SK-N-SH (cell line): ENCODE measurements at regions not wholly inside any gene's neighbourhood (a gene's known extent, or its start where the extent isn't known, plus 50 kb on each side); places are given as distances from the start of the nearest gene placed in this dataset.

Experiments used
- CTCF ChIA-PET: fragments of 300-600, 350-600 bp; formaldehyde crosslinking; extraction: SDS; loops from one replicate; lab custom pipeline; 2021; lab: Yijun Ruan, JAX
- POLR2A ChIA-PET: fragments of 350-600 bp; sonication (Branson Sonifier 250); formaldehyde crosslinking; extraction: SDS; loops from one replicate; lab custom pipeline; 2020; ENCODE audit warnings: antibody characterized with exemption, inconsistent platforms; lab: Yijun Ruan, JAX
- DNase-seq: peaks from one replicate; pipeline ENCODE4 v3.0.0; 2012
- H2AFZ ChIP-seq: fragments of 200-600 bp; sonication (generic); 2 replicates; pipeline ENCODE4 v1.8.1; 2016; ENCODE audit warnings: antibody characterized with exemption, mild to moderate bottlenecking, low read depth
- H3F3A ChIP-seq: fragments of 200-600 bp; sonication (generic); replicated peaks from 2 replicates; pipeline ENCODE3; 2016; ENCODE audit warnings: antibody characterized with exemption, mild to moderate bottlenecking; ENCODE audit not compliant: insufficient read depth
- H3K27ac ChIP-seq, 2 experiments: fragments of 200-500 bp in 1 of 2; fragments of 200-600 bp in 1 of 2; sonication (Bioruptor generic) in 1 of 2; sonication (generic), shearing (Covaris generic) in 1 of 2; 2 replicates each; pipeline versions ENCODE4 v1.5.1 to v1.6.1; 2014 to 2016; ENCODE audit warnings: low read depth in 2 of 2, inconsistent platforms in 1 of 2, low read length in 1 of 2, mild to moderate bottlenecking in 1 of 2, mixed read lengths in 1 of 2
- H3K27me3 ChIP-seq: fragments of 200-600 bp; sonication (generic), shearing (Covaris generic); 2 replicates; pipeline ENCODE4 v1.6.1; 2016; ENCODE audit warnings: mixed run types; ENCODE audit not compliant: insufficient read depth
- H3K36me3 ChIP-seq, 2 experiments: fragments of 200-500 bp in 1 of 2; fragments of 200-600 bp in 1 of 2; sonication (Bioruptor generic) in 1 of 2; sonication (generic) in 1 of 2; replicated peaks in 1 of 2; 2 replicates each; pipeline versions ENCODE3 to v1.5.1; 2014 to 2016; ENCODE audit warnings: low read length in 1 of 2, mild to moderate bottlenecking in 1 of 2; ENCODE audit not compliant: insufficient read depth in 2 of 2, control insufficient read depth in 1 of 2
- H3K4me1 ChIP-seq, 2 experiments: fragments of 200-500 bp in 1 of 2; fragments of 200-600 bp in 1 of 2; sonication (Bioruptor generic) in 1 of 2; sonication (generic), shearing (Covaris generic) in 1 of 2; 2 replicates each; pipeline versions ENCODE4 v1.5.1 to v1.6.1; 2014 to 2016; ENCODE audit warnings: low read depth in 1 of 2, low read length in 1 of 2, mixed run types in 1 of 2; ENCODE audit not compliant: insufficient read depth in 2 of 2, control insufficient read depth in 1 of 2
- H3K4me2 ChIP-seq: fragments of 200-600 bp; sonication (generic), shearing (Covaris generic); 2 replicates; pipeline ENCODE4 v1.6.1; 2017; ENCODE audit warnings: mixed run types
- H3K4me3 ChIP-seq, 2 experiments: fragments of 200-500 bp in 1 of 2; fragments of 200-600 bp in 1 of 2; sonication (Bioruptor generic) in 1 of 2; sonication (generic), shearing (Covaris generic) in 1 of 2; 2 replicates each; pipeline versions ENCODE4 v1.5.1 to v1.8.1; 2014 to 2016; ENCODE audit warnings: low read depth in 2 of 2, inconsistent platforms in 1 of 2, low read length in 1 of 2, mild to moderate bottlenecking in 1 of 2, mixed read lengths in 1 of 2, moderate library complexity in 1 of 2
- H3K79me2 ChIP-seq: fragments of 200-600 bp; sonication (generic); 2 replicates; pipeline ENCODE4 v1.8.1; 2017; ENCODE audit warnings: mild to moderate bottlenecking; ENCODE audit not compliant: insufficient read depth
- H3K9ac ChIP-seq: fragments of 200-600 bp; sonication (generic); 2 replicates; pipeline ENCODE4 v1.6.1; 2017; ENCODE audit warnings: mixed run types
- H3K9me2 ChIP-seq: fragments of 200-600 bp; sonication (generic); 2 replicates; pipeline ENCODE4 v1.6.1; 2017; ENCODE audit warnings: mixed run types
- H3K9me3 ChIP-seq: fragments of 200-600 bp; sonication (generic); 2 replicates; pipeline ENCODE4 v1.6.1; 2017; ENCODE audit warnings: mixed run types, mild to moderate bottlenecking, moderate library complexity
- H4K20me1 ChIP-seq: fragments of 200-600 bp; sonication (generic); 2 replicates; pipeline ENCODE4 v1.6.1; 2017; ENCODE audit warnings: mild to moderate bottlenecking, mixed run types; ENCODE audit not compliant: insufficient read depth
- ELF1 ChIP-seq: IDR thresholded peaks from 2 replicates; pipeline ENCODE4 v1.4.0; 2012
- EZH2phosphoT487 ChIP-seq: fragments of 200-600 bp; sonication (generic); IDR thresholded peaks from 2 replicates; pipeline ENCODE4 v1.6.1; 2017; ENCODE audit warnings: low read depth, mixed run types, mild to moderate bottlenecking, antibody characterized with exemption, moderate library complexity, borderline replicate concordance
- FOSL2 ChIP-seq: IDR thresholded peaks from 2 replicates; pipeline ENCODE4 v1.4.0; 2012; ENCODE audit warnings: low read depth, mild to moderate bottlenecking, moderate library complexity, borderline replicate concordance
- FOXJ3 ChIP-seq: sonication (generic); formaldehyde crosslinking; IDR thresholded peaks from 2 replicates; pipeline ENCODE4 v1.5.1; 2020; ENCODE audit warnings: mild to moderate bottlenecking, missing genetic modification reagents
- FOXM1 ChIP-seq: IDR thresholded peaks from 2 replicates; pipeline ENCODE4 v1.4.0; 2012; ENCODE audit warnings: low read depth, mild to moderate bottlenecking
- GATA2 ChIP-seq: sonication (generic); formaldehyde crosslinking; IDR thresholded peaks from 2 replicates; pipeline ENCODE4 v1.5.0; 2020; ENCODE audit warnings: mild to moderate bottlenecking, missing genetic modification reagents
- JUND ChIP-seq: IDR thresholded peaks from 2 replicates; pipeline ENCODE4 v1.4.0; 2012
- MAX ChIP-seq: IDR thresholded peaks from 2 replicates; pipeline ENCODE4 v1.4.0; 2012; ENCODE audit warnings: low read depth
- MEF2A ChIP-seq: IDR thresholded peaks from 2 replicates; pipeline ENCODE4 v1.4.0; 2012; ENCODE audit warnings: low read depth, borderline replicate concordance
- NRF1 ChIP-seq: IDR thresholded peaks from 2 replicates; pipeline ENCODE4 v1.6.1; 2012; ENCODE audit warnings: low read depth, mild to moderate bottlenecking, low read length
- RAD21 ChIP-seq: IDR thresholded peaks from 2 replicates; pipeline ENCODE4 v1.6.1; 2012; ENCODE audit warnings: mild to moderate bottlenecking, low read length
- RCOR1 ChIP-seq: fragments of 150-350 bp; IDR thresholded peaks from 2 replicates; pipeline ENCODE4 v1.6.1; 2017; ENCODE audit warnings: antibody characterized with exemption, low read length
- RFX5 ChIP-seq: IDR thresholded peaks from 2 replicates; pipeline ENCODE4 v1.6.1; 2012; ENCODE audit warnings: mild to moderate bottlenecking, improper control_type of control experiment, low read length
- USF2 ChIP-seq: fragments of 150-350 bp; IDR thresholded peaks from 2 replicates; pipeline ENCODE4 v1.6.1; 2017; ENCODE audit warnings: antibody characterized with exemption, low read length, low read depth, borderline replicate concordance
- WGBS: methylation state at CpG from one replicate; pipeline ENCODE4 v1.1.6; 2017; ENCODE audit warnings: low lambda C conversion rate; 5-methylcytosine and 5-hydroxymethylcytosine counted together
- TF ChIP-seq, protein P1 (sequence below): IDR thresholded peaks from 2 replicates; pipeline ENCODE4 v1.4.0; 2012; ENCODE audit warnings: low read depth, borderline replicate concordance

- H4K20me1 ChIP-seq, result no peaks in the 10 kb centered on the region
- H2AFZ ChIP-seq, result no peak overlapping the region
- H3K27ac ChIP-seq, result no peak overlapping the region
- WGBS, result 37% methylated on average over 14 of the region's 14 CpGs
- no peak for DNase-seq
- TF ChIP-seq ELF1 (no peak), MAX (no peak), RAD21 (no peak), GATA2 (CRISPR knock-in tag) (no peak), RFX5 (no peak), RCOR1 (no peak), JUND (no peak), NRF1 (no peak), FOXJ3 (CRISPR knock-in tag) (no peak), FOXM1 (no peak), USF2 (no peak)
- TF ChIP-seq, protein P1, sequence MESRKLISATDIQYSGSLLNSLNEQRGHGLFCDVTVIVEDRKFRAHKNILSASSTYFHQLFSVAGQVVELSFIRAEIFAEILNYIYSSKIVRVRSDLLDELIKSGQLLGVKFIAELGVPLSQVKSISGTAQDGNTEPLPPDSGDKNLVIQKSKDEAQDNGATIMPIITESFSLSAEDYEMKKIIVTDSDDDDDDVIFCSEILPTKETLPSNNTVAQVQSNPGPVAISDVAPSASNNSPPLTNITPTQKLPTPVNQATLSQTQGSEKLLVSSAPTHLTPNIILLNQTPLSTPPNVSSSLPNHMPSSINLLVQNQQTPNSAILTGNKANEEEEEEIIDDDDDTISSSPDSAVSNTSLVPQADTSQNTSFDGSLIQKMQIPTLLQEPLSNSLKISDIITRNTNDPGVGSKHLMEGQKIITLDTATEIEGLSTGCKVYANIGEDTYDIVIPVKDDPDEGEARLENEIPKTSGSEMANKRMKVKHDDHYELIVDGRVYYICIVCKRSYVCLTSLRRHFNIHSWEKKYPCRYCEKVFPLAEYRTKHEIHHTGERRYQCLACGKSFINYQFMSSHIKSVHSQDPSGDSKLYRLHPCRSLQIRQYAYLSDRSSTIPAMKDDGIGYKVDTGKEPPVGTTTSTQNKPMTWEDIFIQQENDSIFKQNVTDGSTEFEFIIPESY, result no peak
- H3K4me3 ChIP-seq, result no peak overlapping the region
- CTCF ChIA-PET, result no interaction called here
- no peaks in the 10 kb centered on the region for H3K9me3 ChIP-seq
- no peaks in the 10 kb centered on the region for H3F3A ChIP-seq
- H3K4me2 ChIP-seq, result no peak overlapping the region
- H3K9me2 ChIP-seq, result no peaks in the 10 kb centered on the region
- H3K79me2 ChIP-seq, result no peaks in the 10 kb centered on the region
- H3K36me3 ChIP-seq, result no peaks in the 10 kb centered on the region
- H3K9ac ChIP-seq, result no peak overlapping the region
- no peaks in the 10 kb centered on the region for H3K4me1 ChIP-seq
- POLR2A ChIA-PET, result no interaction called here
- H3K27me3 ChIP-seq, result no peaks in the 10 kb centered on the region; the same call in none of the 2 replicates
Observed at GRCh38 chr9:107874591-107875369, 385.2 kb upstream of the KLF4 start.

DNA sequence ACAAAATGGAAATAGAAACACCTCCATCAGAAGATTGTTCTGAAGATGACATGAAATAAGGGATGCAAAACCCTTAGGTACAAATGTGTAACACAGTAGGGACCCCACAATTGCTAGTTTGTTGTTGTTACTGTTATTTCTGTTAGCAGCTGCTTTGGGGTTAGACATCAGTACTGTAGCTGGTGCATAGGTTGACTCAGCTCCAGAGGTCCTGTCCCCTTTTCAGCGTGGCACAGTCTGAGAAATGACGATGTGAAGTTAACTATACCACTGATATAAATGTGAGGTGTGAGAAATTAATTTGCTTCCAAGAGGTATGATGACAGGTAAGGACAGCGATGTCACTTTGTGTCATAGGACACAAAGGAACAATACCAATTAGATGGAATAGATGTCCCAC is 384.6 kb upstream of the KLF4 start:
- Histone ChIP-seq H4K20me1 (no peaks in the 10 kb centered on the region), H3K9ac (no peak overlapping the region), H3F3A (no peaks in the 10 kb centered on the region), H3K4me3 (no peak overlapping the region), H3K79me2 (no peaks in the 10 kb centered on the region), H3K9me2 (no peaks in the 10 kb centered on the region), H3K4me2 (no peak overlapping the region), H3K9me3 (no peaks in the 10 kb centered on the region), H3K27me3 (no peaks in the 10 kb centered on the region; the same call in none of the 2 replicates), H3K27ac (no peak overlapping the region), H3K36me3 (no peaks in the 10 kb centered on the region), H2AFZ (no peak overlapping the region), H3K4me1 (no peaks in the 10 kb centered on the region)
- TF ChIP-seq FOXJ3 (CRISPR knock-in tag) (no peak), RCOR1 (no peak), FOSL2 (no peak), EZH2phosphoT487 (no peak), MEF2A (no peak), ELF1 (no peak)
- TF ChIP-seq, protein P1, result no peak
- WGBS, result 22% methylated on average over 3 of the region's 3 CpGs
- no peak for DNase-seq
- CTCF ChIA-PET, result no interaction called here
- POLR2A ChIA-PET, result no interaction called here
